Tibial artery (tissue), 4 donors: ENCODE measurements at regions not wholly inside any gene's neighbourhood (a gene's known extent, or its start where the extent isn't known, plus 50 kb on each side); places are given as distances from the start of the nearest gene placed in this dataset.

Source experiments
- DNase-seq, 2 donors: peaks; one replicate each; pipeline ENCODE4 v3.0.0-alpha.2; 2019
- H3K27ac ChIP-seq, 2 donors: fragments of 200-600 bp; sonication (generic) in 1 of 2; 1 replicate in 1 of 2; 2 replicates in 1 of 2; pipeline ENCODE4 v1.5.1; 2018 to 2019; ENCODE audit warnings: mild to moderate bottlenecking in 1 of 2
- H3K27me3 ChIP-seq, 2 donors: fragments of 200-600 bp; sonication (generic) in 1 of 2; one replicate each; pipeline versions ENCODE4 v1.5.1 to v1.6.0; 2016 to 2019
- H3K36me3 ChIP-seq, 3 donors: fragments of 200-600 bp; sonication (generic) in 2 of 3; one replicate each; pipeline ENCODE4 v1.5.1; 2016 to 2019; ENCODE audit warnings: mild to moderate bottlenecking in 2 of 3
- H3K4me1 ChIP-seq, 4 donors: fragments of 200-600 bp; sonication (generic) in 2 of 4; 1 replicate in 3 of 4; 2 replicates in 1 of 4; pipeline ENCODE4 v1.5.1; 2016 to 2019
- H3K4me3 ChIP-seq, 2 donors: fragments of 200-600 bp; sonication (generic) in 1 of 2; 1 replicate in 1 of 2; 2 replicates in 1 of 2; pipeline ENCODE4 v1.5.1; 2018 to 2019; ENCODE audit warnings: mild to moderate bottlenecking in 2 of 2
- H3K9me3 ChIP-seq, 3 donors: fragments of 200-600 bp; sonication (generic) in 1 of 3; one replicate each; pipeline ENCODE4 v1.5.1; 2016 to 2019
- intact Hi-C: fragments of 100-400 bp; cut with DNase I; formaldehyde crosslinking; loops from one replicate; pipeline ENCODE4 v1.15.0; 2023; ENCODE audit warnings: low total_unique reads
- TF ChIP-seq, protein P1 (sequence below), 2 experiments: fragments of 200-600 bp in 1 of 2; fragments of 450-650 bp in 1 of 2; IDR thresholded peaks; one replicate each; pipeline ENCODE4 v1.5.1; 2017 to 2019; ENCODE audit warnings: antibody characterized with exemption in 2 of 2, mild to moderate bottlenecking in 1 of 2, moderate library complexity in 1 of 2

DNA sequence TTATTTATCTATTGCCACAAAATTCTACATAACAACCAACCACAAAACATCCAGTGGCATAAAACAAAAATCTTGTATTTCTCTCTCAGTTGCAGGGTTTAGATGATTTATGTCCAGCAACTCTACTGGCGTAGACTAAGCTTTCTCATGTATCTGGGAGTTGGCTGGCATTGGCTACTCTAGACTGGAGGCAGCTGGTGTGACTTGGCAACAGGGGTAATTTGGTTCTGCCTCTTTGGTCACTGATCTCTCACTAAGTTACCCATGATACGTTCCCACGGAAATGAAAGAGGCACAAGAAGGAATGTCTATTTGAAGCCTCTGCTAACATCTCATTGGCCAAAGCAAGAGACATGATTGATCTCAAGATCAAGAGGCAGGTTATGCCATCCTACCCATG, 144.0 kb downstream of the HS3ST3B1 start:
- H3K36me3 ChIP-seq: no peaks in the 10 kb centered on the region
- DNase-seq: no peak
- intact Hi-C loops: no loop called here
- no peak overlapping the region for H3K4me3 ChIP-seq
- H3K4me1 ChIP-seq: no peaks in the 10 kb centered on the region
- TF ChIP-seq, protein P1, sequence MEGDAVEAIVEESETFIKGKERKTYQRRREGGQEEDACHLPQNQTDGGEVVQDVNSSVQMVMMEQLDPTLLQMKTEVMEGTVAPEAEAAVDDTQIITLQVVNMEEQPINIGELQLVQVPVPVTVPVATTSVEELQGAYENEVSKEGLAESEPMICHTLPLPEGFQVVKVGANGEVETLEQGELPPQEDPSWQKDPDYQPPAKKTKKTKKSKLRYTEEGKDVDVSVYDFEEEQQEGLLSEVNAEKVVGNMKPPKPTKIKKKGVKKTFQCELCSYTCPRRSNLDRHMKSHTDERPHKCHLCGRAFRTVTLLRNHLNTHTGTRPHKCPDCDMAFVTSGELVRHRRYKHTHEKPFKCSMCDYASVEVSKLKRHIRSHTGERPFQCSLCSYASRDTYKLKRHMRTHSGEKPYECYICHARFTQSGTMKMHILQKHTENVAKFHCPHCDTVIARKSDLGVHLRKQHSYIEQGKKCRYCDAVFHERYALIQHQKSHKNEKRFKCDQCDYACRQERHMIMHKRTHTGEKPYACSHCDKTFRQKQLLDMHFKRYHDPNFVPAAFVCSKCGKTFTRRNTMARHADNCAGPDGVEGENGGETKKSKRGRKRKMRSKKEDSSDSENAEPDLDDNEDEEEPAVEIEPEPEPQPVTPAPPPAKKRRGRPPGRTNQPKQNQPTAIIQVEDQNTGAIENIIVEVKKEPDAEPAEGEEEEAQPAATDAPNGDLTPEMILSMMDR (IDR thresholded peaks at IDR 0.05): no peak
- H3K9me3 ChIP-seq: no peaks in the 10 kb centered on the region
- H3K27ac ChIP-seq: no peak overlapping the region
- no peaks in the 10 kb centered on the region for H3K27me3 ChIP-seq

DNA sequence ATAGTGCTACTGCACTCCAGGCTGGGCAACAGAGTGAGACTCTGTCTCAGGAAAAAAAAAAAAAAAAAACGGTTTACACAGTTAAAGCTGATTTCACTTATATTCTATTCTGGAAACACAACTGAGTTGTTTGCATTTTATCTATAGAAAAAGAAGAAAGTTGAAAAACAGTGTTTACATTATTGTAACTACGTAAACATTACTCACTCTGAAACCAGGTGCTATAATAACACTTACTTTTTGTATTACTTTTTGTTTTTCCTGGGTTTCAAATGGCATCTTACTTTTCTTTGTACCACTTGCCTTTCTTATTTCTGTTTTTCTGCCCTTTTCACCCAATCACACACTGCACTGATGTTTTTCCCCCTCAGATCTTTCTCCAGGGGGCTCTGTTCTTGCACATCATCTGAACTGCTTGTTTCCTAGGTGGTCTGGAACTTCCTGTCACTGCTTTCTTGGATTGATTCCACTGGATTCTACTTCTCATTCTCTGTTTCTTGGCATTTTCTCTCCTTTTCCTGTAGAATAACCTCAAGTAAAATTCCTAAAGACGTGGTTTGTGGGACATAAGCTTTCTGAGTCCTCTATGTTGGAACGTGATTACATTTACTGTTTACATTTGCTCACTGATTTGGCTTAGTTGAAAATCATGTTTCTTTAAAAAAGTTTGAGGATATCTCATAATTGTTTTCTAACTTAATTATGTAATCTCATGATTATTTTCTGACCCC, 142.1 kb downstream of the HS3ST3B1 start:
- intact Hi-C loops: no loop called here
- Histone ChIP-seq H3K36me3 (no peaks in the 10 kb centered on the region), H3K27me3 (no peaks in the 10 kb centered on the region), H3K4me3 (no peak overlapping the region), H3K9me3 (no peaks in the 10 kb centered on the region), H3K27ac (no peak overlapping the region), H3K4me1 (no peaks in the 10 kb centered on the region)
- DNase-seq: no peak
- TF ChIP-seq, protein P1 (IDR thresholded peaks at IDR 0.05): no peak

DNA sequence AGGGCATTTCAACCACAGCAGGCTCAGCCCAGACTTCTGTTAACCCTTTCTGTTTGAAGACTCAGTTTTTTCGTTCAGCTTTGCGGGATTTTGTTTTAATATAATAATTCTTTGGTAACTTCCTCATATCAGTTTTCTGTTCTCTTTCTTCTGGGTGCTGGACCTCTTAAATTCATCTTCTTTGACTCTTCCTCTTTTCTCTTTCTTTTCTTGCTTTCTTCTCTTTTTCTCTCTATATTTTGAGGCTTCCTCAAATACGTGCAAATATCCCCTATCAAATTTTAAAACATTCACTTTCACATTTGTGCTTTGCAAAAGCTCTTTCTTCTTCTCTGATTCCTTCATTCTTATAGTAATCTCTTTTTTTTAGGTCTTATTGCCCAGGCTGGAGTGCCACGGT, 136.3 kb downstream of the HS3ST3B1 start:
- TF ChIP-seq, protein P1 (IDR thresholded peaks at IDR 0.05): no peak
- Histone ChIP-seq H3K4me3 (no peak overlapping the region), H3K9me3 (no peaks in the 10 kb centered on the region), H3K4me1 (no peaks in the 10 kb centered on the region), H3K27ac (no peak overlapping the region), H3K27me3 (no peaks in the 10 kb centered on the region), H3K36me3 (no peaks in the 10 kb centered on the region)
- DNase-seq: no peak
- intact Hi-C loops: no loop called here

DNA sequence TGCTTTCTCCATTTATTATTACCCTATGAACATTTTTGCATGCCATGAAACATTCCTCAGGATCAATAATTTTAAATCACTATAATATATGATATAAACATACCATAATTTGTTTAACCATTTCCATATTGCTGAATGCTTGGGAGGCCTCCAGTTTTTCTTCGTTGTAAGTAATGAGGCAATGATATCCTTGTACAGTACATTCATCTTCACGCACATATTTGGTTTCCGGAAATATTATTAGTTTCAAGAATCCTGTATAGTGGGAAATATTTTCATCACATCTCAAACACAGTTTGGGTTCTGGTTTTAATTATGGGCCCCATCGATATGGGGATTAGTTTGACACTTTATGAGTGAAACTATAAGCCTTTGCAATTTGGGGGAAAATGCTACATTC, 135.4 kb downstream of the HS3ST3B1 start:
- no peak for DNase-seq
- TF ChIP-seq, protein P1 (IDR thresholded peaks at IDR 0.05): no peak
- no peak overlapping the region for H3K4me3 ChIP-seq
- H3K36me3 ChIP-seq: no peaks in the 10 kb centered on the region
- H3K4me1 ChIP-seq: no peaks in the 10 kb centered on the region
- no peaks in the 10 kb centered on the region for H3K9me3 ChIP-seq
- intact Hi-C loops: no loop called here
- H3K27me3 ChIP-seq: no peaks in the 10 kb centered on the region
- H3K27ac ChIP-seq: no peak overlapping the region

DNA sequence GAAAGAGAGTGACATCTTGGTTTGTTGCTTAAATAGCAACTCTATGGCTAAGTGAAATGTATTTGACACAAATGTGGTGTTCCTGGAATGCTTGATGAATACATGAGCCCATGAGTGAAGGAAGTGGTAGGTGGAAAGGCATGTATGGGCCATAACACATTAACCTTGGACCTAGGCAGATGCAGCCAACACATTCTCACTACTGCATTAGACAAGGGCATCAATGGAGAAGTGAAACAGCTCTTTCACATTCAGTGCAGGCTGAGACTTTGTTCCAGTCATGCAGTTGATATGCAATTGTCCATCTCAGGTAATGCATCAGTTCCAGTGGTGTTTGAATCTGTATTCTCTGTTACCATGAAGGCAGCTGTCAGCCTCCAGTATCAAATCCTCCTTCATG, 133.6 kb downstream of the HS3ST3B1 start:
- no peak for DNase-seq

More for the DNA sequence above, 133.6 kb downstream of the HS3ST3B1 start:
- TF ChIP-seq, protein P1 (IDR thresholded peaks at IDR 0.05): no peak
- Histone ChIP-seq H3K4me3 (no peak overlapping the region), H3K27me3 (no peaks in the 10 kb centered on the region), H3K9me3 (no peaks in the 10 kb centered on the region), H3K36me3 (no peaks in the 10 kb centered on the region), H3K27ac (no peak overlapping the region), H3K4me1 (no peaks in the 10 kb centered on the region)
- intact Hi-C loops: no loop called here
